Chondrocyte (in vitro differentiated cells): ENCODE measurements at regions not wholly inside any gene's neighbourhood (a gene's known extent, or its start where the extent isn't known, plus 50 kb on each side); places are given as distances from the start of the nearest gene placed in this dataset.

Experiments used
- DNase-seq: peaks from one replicate; pipeline ENCODE4 v3.0.0; 2021; ENCODE audit warnings: mixed read lengths, low spot score
- H3K27ac Mint-ChIP-seq: one replicate; pipeline ENCODE4 v1.8.0; 2021; ENCODE audit warnings: mild to moderate bottlenecking, moderate library complexity, mixed read lengths; ENCODE audit not compliant: unreplicated experiment
- H3K27me3 Mint-ChIP-seq: 2 replicates; pipeline ENCODE4 v1.8.0; 2021; ENCODE audit warnings: low read depth, mixed read lengths
- H3K36me3 Mint-ChIP-seq: 2 replicates; pipeline ENCODE4 v1.8.0; 2021; ENCODE audit warnings: low read depth, mixed read lengths
- H3K4me1 Mint-ChIP-seq: 2 replicates; pipeline ENCODE4 v1.8.0; 2021; ENCODE audit warnings: low read depth, mild to moderate bottlenecking, mixed read lengths
- H3K4me3 Mint-ChIP-seq: one replicate; pipeline ENCODE4 v1.8.0; 2021; ENCODE audit warnings: mild to moderate bottlenecking, moderate library complexity, mixed read lengths; ENCODE audit not compliant: unreplicated experiment
- H3K9me3 Mint-ChIP-seq: 2 replicates; pipeline ENCODE4 v1.8.0; 2021; ENCODE audit warnings: low read depth, mixed read lengths
- TF ChIP-seq, protein P1 (sequence below): fragments of 200-600 bp; sonication (generic); IDR thresholded peaks from 2 replicates; pipeline ENCODE4 v1.5.0; 2021; ENCODE audit warnings: antibody characterized with exemption, mild to moderate bottlenecking, moderate library complexity

DNA sequence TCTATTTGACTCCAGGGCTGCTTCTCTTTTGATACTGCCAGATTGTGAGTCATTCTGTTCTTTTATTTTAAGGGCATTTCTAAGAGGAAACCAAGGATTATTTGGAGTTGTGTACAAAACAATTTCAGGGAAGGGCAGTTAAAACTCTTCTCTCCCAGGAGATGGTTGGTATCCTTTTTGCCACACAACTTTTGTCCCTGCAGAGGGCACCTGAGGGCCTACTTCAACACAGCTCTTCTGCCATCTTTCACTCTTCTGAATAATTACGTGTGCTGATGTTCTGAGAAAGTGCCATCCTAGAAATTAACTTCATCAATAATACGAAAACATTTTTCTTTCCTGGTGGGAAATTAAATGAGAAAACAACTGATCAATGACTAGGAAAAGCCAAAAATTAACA, 75.7 kb upstream of the GADL1 start:
- TF ChIP-seq, protein P1, sequence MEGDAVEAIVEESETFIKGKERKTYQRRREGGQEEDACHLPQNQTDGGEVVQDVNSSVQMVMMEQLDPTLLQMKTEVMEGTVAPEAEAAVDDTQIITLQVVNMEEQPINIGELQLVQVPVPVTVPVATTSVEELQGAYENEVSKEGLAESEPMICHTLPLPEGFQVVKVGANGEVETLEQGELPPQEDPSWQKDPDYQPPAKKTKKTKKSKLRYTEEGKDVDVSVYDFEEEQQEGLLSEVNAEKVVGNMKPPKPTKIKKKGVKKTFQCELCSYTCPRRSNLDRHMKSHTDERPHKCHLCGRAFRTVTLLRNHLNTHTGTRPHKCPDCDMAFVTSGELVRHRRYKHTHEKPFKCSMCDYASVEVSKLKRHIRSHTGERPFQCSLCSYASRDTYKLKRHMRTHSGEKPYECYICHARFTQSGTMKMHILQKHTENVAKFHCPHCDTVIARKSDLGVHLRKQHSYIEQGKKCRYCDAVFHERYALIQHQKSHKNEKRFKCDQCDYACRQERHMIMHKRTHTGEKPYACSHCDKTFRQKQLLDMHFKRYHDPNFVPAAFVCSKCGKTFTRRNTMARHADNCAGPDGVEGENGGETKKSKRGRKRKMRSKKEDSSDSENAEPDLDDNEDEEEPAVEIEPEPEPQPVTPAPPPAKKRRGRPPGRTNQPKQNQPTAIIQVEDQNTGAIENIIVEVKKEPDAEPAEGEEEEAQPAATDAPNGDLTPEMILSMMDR: peak; percentile 67
- Mint-ChIP-seq H3K36me3 (no peaks in the 10 kb centered on the region), H3K4me3 (no peak overlapping the region), H3K9me3 (no peaks in the 10 kb centered on the region), H3K4me1 (no peaks in the 10 kb centered on the region), H3K27ac (no peak overlapping the region), H3K27me3 (peaks cover 11% of the 10 kb centered on the region)
- no peak for DNase-seq

DNA sequence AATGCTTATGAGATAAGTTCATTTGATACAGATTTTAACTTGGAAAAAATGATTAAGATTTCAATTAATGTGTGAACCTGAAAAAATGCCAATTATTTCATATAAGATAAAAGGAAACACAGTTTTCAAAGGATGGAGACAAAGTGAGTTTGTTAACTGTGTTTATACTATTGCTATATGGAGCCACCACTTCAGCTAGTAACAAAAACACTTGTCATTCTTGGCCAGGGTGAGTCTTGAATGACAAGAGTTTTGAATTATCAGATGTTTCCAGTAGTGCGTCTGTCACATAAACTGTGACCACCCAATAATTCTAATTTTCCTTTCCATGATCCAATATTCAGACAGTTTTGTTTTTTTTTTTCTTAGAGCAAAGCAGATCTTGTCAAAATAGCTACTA, 78.0 kb upstream of the GADL1 start:
- TF ChIP-seq, protein P1: no peak
- no peaks in the 10 kb centered on the region for H3K9me3 Mint-ChIP-seq
- H3K4me3 Mint-ChIP-seq: no peak overlapping the region
- no peak for DNase-seq
- H3K36me3 Mint-ChIP-seq: no peaks in the 10 kb centered on the region
- no peak overlapping the region for H3K27ac Mint-ChIP-seq
- H3K27me3 Mint-ChIP-seq: peaks cover 5% of the 10 kb centered on the region
- no peaks in the 10 kb centered on the region for H3K4me1 Mint-ChIP-seq

DNA sequence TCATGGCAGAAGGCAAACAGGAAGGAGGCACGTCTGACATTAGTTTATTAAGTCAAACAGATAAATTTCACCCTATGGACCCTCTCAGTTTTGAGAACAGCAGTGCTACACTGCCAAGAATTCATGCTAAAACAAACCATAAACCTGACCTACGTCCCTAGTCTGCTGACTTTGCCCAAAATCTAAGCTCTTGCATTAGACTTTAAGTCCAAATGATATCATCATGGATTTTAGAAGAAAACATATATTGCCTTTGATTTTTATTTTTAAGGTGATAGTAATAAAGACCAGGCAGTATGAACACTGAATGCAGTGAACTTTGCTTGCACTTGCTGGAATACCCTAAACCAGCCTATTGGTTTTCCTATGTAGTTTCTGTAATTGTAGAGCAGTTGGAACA, 79.6 kb upstream of the GADL1 start:
- no peaks in the 10 kb centered on the region for H3K4me1 Mint-ChIP-seq
- DNase-seq: no peak
- H3K36me3 Mint-ChIP-seq: no peaks in the 10 kb centered on the region
- no peaks in the 10 kb centered on the region for H3K27me3 Mint-ChIP-seq
- H3K4me3 Mint-ChIP-seq: no peak overlapping the region
- no peaks in the 10 kb centered on the region for H3K9me3 Mint-ChIP-seq
- no peak overlapping the region for H3K27ac Mint-ChIP-seq
- TF ChIP-seq, protein P1: no peak

DNA sequence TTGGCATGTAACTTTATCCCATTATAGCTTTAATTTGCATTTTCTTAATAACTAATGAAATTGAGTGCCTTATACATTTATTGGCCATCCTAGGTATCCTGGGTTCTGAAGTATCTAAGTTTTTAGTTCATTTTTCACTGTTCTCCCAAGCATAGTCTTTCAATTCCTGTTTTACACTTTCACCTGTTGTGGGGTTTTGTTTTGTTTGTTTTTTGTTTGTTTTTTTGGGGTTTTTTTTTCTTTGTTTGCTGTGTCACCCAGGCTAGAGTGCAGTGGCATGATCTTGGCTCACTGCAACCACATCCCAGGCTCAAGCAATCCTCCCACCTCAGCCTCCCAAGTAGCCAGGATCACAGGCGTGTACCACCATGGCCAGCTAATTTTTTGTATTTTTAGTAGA, 83.1 kb upstream of the GADL1 start:
- H3K9me3 Mint-ChIP-seq: no peaks in the 10 kb centered on the region
- H3K4me3 Mint-ChIP-seq: no peak overlapping the region
- no peak for DNase-seq
- H3K36me3 Mint-ChIP-seq: no peaks in the 10 kb centered on the region
- no peaks in the 10 kb centered on the region for H3K4me1 Mint-ChIP-seq
- no peaks in the 10 kb centered on the region for H3K27me3 Mint-ChIP-seq
- TF ChIP-seq, protein P1: no peak
- H3K27ac Mint-ChIP-seq: no peak overlapping the region

DNA sequence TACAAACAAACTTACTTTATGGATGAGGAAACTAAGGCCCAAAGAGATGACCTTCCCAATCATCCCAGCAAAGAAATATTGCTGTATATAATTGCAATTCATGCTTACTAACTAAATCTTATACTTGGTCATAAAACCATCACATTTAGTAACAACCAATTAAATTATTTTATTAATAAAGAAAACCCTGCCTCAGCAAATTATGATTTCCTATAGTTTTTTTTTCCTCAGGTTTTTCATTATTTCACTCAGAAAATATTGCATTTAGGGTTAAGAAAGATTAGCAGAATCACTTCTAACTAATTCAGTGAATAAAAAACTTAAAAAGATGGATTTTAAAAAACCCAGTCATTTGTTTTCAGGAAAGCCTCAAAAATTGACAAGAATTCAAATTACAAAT, 86.5 kb upstream of the GADL1 start:
- no peaks in the 10 kb centered on the region for H3K36me3 Mint-ChIP-seq
- H3K9me3 Mint-ChIP-seq: no peaks in the 10 kb centered on the region
- no peak overlapping the region for H3K27ac Mint-ChIP-seq
- TF ChIP-seq, protein P1: no peak
- no peaks in the 10 kb centered on the region for H3K27me3 Mint-ChIP-seq
- no peaks in the 10 kb centered on the region for H3K4me1 Mint-ChIP-seq
- H3K4me3 Mint-ChIP-seq: no peak overlapping the region
- DNase-seq: no peak
